CD4-positive, alpha-beta T cell treated with Interleukin-6 at 100 ng/mL for 8 hours (primary cell): ENCODE measurements at regions not wholly inside any gene's neighbourhood (a gene's known extent, or its start where the extent isn't known, plus 50 kb on each side); places are given as distances from the start of the nearest gene placed in this dataset.

ENCODE experiments used
- DNase-seq: peaks from one replicate; pipeline ENCODE4 v3.0.0-alpha.2; 2020; ENCODE audit warnings: mixed read lengths, low spot score

- no peak for DNase-seq
Measured at GRCh38 chr18:2381539-2381938, 189.8 kb downstream of the METTL4 start.

DNA sequence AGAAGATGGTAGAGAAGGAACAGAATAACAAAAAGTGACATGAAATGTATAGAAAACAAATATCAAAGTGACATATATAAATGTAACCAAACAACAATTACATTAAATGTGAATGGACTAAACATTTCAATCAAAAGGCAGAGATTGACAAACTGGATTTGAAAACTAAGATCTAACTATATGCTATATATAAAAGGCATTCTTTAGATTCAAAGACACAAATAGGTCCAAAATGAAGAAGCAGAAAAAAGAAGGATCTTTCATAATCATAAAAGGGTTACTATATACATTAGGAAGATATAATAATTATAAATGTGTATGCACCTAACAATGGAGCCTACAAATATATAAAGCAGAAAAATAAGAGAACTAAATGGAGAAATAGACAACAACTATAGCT is 183.7 kb downstream of the METTL4 start:
- DNase-seq, result no peak

DNA sequence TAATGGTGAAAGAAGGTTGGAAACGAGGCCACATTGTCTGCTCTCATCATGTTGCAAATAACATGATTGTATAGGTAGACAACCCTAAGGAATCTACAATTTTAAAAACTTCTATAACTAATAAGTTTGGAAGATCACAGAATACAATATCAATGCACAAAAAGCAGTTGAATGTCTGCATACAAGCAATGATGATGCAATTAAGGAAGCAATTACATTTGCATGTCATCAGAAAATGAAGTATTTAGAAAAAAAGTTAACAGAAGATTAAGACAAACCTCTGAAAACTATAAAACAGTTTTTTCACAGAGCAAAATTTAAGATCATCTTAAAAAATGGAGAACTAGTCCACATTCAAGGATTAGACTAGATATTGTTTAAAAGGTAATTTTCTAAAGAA is 181.1 kb downstream of the METTL4 start:
- DNase-seq, result no peak

- no peak for DNase-seq
Measured at GRCh38 chr18:2391470-2391869, 179.8 kb downstream of the METTL4 start.

DNA sequence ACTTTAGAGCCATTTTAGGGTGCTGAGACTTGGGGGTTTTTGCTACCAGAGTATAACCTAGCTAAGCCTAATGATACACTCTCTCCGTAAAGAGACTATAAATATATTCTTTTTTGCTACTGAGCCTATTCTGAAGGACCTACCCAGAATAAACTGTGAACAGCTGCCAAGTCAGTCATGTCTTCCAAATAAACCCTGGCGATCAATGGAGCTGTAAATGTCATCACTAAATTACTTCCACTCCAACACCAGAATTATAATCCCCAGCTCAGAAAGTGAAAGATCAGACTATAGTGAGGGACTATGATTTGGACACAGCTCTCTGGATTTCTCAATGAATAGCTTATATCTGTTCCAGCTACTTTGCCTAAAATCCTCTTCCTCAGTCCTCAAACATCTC is 178.9 kb downstream of the METTL4 start:
- DNase-seq, result no peak

DNA sequence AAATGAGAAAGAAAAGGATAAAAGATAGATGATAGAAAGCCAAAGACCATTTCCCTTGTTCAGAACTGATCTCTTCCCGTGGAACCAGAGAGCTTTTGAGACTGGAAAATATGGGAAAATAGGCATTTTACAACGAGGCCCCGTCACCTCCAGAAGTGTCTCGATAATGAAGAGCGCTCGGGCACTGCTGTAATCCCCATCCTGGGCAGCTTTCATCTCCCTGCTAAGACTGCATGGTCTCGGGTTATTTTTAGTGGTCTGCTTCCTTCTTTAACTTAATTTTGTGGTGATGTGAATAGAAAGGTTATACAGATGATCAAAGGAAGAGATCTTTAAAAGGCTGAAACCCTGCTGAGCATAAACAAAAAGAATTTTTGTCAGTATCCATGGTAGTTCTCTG is 176.6 kb downstream of the METTL4 start:
- no peak for DNase-seq

DNA sequence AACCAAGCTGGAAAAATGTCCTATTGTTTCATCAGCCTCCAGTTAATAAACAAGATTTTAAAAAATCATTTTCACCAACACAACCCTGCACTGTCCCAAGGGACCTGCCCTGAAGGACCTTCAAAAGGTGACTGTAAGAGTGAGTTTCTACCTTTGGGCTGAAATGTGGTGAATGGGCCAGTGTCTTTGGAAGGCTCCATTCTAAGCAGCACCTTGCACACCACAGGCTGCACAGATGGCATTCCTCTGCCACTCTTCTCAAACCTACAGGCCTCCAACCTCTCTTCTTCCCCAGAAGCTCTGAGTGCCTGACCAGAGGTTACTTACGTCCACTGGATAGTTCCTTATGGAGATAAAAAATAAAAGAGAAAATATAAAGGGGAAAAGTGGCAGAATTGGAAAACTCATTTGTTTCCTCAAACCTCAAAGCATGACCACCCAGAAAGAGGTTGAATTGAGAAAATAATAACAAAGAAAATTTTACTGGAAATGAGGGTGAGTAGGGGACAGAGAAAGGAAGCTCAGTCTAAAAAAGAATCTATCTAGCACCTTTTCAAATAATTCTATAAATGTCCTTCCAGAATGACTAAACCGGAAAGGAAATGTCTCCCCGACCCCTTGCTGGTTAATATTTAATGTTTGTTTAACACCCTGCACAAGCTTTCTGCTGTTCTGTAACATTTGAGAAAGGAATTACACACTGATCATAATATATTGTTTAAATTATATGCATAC is 175.7 kb downstream of the METTL4 start:
- DNase-seq, result no peak

- no peak for DNase-seq
Measured at GRCh38 chr18:2396162-2396505, 175.2 kb downstream of the METTL4 start.

- DNase-seq, result no peak
Measured at GRCh38 chr18:2400701-2401196, 170.6 kb downstream of the METTL4 start.

- no peak for DNase-seq
Measured at GRCh38 chr18:2402084-2402483, 169.2 kb downstream of the METTL4 start.

DNA sequence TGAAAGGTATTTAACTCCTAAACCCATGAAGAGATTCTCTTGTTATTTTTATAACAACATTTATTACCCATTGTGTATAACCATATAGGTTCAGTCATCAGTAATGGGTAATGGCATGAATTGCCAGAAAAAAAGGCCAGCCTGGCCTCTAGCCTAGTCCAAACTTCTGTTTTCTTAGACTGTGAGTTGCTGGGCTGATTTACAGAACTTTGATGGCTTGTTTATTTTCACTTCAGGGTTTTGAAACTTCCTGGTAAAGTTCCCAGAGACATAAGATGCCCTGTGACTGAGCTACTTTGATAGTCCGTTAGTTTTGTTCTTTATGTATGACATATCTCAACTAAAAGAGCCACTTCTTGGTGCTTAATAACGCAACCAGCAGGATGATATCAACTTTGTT is 164.8 kb downstream of the METTL4 start:
- no peak for DNase-seq

- no peak for DNase-seq
Measured at GRCh38 chr18:2407961-2408360, 163.3 kb downstream of the METTL4 start.

DNA sequence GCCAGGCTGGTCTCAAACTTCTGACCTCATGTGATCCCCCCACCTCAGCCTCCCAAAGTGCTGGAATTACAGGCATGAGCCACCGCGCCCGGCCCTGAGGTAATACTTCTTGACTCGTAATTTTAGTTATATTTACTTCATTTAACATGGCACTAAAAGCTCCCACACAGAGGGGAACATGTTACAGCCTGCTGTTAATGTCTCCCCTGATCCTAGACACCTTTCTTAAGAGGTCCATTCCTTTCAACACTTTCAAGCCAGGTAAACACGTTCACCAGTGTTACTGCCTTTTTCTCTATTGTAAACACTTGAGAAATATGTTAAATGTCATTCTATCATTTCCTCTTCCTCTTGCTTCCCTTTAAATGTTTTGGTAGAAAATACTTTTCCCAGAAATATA is 161.4 kb downstream of the METTL4 start:
- no peak for DNase-seq

DNA sequence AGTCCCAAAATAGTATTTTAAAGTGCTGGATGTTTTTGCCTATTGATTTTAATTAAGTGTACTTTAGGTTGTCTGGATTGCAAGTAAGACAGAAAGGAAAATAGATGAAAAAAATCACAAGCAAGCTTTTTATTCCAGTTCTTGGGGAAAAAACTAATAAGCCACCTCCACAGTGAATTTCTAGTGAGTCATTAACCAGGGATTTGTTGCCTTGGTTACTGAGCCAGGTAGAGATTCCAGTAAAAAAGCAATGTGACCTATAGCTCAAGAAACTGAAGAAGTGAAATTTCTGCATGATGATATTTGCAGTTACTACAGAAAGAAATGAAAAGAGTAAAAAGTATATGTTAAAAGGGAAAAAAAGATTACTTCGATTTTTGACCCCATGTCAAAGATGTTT is 160.6 kb downstream of the METTL4 start:
- no peak for DNase-seq

GRCh38 chr18:2411381-2411960 is 159.8 kb downstream of the METTL4 start:
- no peak for DNase-seq

GRCh38 chr18:2412281-2412680 is 159.0 kb downstream of the METTL4 start:
- no peak for DNase-seq

GRCh38 chr18:2412996-2413751 is 158.1 kb downstream of the METTL4 start:
- DNase-seq, result no peak

DNA sequence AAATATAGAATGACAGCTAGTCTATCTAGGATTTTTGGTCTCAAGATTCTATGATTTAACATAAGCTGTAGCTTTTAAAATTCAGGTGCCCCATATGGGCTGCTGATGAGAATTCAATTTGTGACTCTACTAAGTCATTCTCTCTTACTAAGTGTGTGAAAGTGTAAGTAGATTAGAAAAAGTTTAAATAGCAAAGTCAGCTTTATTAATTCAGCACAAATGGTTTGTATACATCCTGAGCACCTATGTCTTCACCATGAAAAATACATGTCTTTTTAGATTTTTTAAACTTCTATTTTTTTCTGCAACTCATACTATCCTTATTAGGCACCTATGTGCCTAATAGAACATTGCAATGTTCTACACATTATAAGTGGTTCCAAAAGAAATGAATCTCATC is 157.1 kb downstream of the METTL4 start:
- no peak for DNase-seq

- no peak for DNase-seq
Measured at GRCh38 chr18:2415656-2416055, 155.6 kb downstream of the METTL4 start.

DNA sequence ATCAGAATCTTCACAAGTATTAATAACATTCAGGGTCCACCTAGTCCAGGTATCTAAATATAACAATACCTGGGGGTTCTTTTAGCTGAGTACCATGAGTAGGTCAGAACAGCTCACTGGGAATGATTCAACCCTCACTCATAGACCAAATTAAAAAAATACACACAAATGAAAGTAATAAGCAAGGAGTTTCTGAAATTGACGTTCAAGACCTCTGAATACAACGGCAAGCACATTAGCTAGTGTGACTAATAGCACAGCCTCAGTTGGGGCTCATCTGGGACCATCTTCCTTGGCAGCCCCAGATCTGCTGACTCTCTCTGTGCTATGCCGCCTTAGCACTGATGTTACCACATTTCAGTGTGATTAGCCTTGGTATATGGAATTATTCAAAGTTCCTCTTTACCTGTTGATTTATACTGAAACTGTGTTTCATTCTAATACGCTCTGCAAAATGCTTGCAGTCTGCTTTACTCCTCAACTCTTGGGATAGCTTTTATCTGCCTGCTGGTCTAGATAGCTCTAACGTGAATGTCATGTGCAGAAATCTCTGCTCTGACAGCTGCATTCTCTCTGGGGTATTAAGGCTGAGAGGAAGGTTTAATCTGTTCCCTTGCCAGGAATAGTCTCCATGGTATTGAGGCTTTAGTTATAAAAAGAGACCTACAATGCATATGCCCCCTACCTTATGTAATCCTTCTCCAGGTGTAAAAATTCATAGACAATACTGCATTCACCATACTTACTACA is 153.3 kb downstream of the METTL4 start:
- no peak for DNase-seq

DNA sequence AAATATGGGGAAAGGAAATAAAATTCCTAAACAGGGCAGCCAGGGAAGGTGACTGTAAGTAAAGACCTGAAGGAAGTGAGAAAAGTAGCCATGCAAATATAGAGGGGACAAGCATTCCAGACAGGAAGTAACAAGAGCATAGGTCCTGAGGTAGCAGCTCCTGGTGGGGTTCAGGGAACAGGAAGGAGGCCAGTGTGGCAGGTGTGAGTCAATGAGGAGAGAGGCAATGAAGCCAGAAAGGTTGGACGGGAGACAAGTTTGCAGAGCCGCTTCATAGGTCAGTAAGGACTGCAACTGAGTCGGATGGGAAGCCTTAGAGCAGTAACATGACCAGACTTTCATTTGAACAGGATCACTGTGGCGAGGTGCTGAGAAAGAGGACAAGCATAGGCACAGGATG is 150.9 kb downstream of the METTL4 start:
- DNase-seq, result no peak

GRCh38 chr18:2423761-2424160 is 147.5 kb downstream of the METTL4 start:
- DNase-seq, result no peak

- DNase-seq, result no peak
Measured at GRCh38 chr18:2424420-2424819, 146.9 kb downstream of the METTL4 start.
